ENCODE measurements at regions not wholly inside any gene's neighbourhood (a gene's known extent, or its start where the extent isn't known, plus 50 kb on each side); places are given as distances from the start of the nearest gene placed in this dataset.
A peak's percentile ranks its signal among the peaks of the same experiment; 100 is the strongest.

- no peak for DNase-seq
Measured at GRCh38 chr6:159479146-159479545, 213.9 kb downstream of the SOD2 start.

DNA sequence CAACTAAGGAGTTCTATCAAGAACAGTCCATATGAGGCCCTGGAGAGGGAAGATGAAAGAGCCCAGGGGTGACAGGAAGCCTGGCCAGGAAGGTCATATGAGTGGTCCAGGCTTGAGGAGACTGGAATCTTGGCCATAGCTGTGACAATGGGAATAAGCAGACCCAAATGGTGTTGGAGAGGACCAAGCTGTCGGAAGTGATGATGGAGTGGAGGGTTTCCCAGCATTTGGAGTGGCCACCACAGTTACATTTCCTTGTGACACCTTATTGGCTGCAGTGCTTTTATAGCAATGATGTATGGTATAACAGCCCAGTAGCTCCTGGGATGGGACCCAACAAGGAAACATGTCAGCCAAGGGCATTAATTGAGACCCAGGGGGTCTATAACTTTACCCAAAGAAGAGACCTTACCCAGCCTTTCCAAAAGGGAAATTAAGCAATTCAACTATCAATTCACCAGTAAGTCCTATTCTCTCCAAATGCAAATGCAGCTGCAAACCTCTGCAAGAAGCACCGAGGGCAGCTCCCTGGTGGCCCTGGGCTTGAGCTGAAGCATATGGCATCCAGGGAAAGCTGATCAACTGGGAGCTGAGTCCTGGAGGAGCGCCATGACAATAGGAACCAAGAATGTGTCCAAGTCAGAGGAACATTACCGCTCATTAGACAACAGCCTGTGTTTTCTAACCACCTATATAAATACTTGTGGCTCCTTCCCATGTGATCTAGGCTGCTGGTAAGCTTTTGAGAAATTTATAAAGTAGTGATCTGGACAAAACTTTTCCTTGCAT is 219.4 kb downstream of the SOD2 start:
- DNase-seq, result peak; percentile 77

- DNase-seq, result no peak
Measured at GRCh38 chr6:159470397-159470796, 222.6 kb downstream of the SOD2 start.

GRCh38 chr6:159469443-159469842 is 223.6 kb downstream of the SOD2 start:
- DNase-seq, result no peak

DNA sequence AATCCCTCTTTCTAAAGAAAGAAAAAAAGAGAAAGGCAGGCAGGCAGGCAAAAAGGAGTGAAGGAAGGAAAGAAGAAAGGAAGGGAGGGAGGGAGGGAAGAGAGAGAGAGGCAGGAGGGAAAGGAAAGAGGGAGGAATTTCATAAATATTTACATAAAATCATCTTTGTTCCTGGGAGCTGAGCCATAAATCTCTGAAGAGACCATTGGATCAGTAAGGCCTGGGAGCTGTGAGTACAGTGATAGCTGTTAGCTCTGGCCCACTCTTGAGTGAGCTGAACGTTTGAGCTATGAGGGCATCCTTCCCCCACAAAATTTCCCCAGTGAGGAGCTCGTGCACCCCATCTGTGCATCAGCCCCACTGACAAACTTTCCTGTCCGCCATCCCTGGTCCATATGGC is 224.0 kb downstream of the SOD2 start:
- DNase-seq, result no peak

- DNase-seq, result peak; percentile 31
Measured at GRCh38 chr6:159467473-159468041, 225.5 kb downstream of the SOD2 start.

DNA sequence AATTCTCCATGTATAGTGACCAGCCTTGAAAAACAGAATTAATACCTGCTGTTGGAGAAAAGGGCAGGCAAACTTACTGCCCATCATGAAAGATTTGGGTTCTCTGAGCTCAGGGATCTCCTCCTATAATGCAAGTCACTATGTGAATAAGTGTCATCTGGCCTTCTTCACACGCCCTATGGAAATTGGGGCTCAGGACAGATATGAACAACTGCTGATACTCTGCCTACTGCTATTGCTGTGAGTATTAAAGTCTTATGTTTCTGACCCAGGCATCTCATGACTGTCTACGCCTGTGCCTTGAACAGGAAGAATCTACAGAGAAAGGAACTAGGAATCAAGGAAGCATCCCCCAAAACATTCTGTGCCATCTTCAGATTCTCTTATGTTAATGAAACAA is 226.1 kb downstream of the SOD2 start:
- no peak for DNase-seq

GRCh38 chr6:159464816-159465215 is 228.2 kb downstream of the SOD2 start:
- DNase-seq, result no peak

DNA sequence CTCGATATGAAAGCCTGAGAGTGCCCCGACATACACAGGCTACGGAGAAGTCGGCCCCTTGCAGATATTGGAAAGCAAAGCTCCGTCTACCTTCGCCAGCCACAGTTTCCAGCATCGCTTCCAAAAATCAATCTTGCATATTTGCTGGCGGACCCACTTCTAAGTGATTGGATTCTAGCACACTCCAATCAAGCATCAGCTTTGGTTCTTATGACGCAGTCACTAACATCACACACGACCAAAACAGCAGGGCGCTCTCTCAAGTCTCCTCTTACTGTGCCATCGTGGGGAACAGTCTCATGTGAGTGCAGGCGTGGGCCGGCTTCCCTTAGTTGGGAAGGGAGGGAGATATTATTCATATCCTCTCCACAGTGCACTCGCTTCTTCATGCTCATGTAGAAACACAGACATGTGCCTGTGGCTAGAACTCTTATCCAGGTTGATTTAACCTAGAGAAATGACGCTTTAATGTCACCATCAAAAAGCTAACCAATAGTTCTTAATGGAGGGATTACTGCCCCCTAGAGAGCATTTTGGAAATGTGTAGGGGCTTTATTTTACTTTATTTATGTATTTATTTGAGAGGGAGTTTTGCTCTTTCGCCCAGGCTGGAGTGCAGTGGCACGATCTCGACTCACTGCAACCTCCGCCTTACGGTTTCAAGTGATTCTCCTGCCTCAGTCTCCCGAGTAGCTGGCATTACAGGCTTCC is 229.8 kb downstream of the SOD2 start:
- no peak for DNase-seq

DNA sequence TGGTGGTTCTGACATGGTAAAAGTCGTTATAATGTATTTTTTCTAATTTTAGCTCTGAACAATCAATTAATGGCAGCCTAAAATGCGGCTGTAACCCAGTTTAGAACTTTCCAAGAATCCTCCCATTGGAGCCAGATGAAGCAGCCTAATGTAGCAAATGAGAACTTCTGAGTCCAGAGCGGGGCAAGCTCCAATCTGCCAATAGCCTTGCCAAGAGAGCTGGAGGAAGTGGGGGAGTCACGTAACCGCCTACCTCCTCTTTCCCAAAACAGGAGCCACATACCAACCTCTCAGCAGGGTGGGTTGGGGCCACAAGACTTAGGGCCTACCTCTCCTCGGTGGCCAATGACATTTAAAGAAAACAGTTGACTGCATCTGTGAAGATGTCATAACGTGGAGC is 230.6 kb downstream of the SOD2 start:
- no peak for DNase-seq

GRCh38 chr6:159461998-159462397 is 231.0 kb downstream of the SOD2 start:
- no peak for DNase-seq

DNA sequence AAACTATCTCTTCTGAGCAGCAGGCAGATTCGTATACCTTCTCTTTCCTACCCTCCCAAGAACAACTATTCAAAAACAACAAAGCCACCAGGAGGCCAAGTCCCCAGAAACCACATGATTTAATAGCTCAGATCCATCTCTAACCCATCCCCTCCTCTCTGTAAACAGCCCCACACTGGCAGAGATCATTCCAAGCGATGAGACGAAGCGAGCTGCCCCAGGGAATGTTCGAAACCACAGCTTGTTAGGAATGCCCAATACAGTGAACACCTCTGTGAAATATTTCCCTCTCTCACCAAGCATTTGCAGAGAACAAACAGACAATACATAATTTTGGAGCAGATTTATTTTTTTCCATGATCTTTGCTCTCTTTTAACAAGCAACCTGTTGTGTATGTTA is 231.8 kb downstream of the SOD2 start:
- DNase-seq, result peak; percentile 17

DNA sequence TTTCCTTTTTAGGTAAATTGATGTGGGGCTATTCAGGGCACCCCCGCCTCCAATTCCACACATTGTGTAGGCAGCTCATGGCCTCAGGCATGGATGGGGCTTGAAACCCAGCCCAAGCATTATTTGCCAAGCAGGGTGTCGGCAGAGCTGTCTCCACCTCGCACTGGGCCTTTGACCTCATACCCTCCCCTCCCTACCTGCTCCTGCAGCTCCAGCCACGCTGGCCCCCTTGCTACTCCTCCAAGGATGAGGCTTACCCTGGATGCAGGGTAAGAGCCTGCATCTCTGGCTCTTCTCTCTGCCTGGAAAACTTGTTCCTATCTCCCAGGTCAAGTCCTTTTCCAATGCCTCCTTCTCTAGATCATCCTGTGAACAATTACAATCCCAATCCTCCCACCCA is 232.6 kb downstream of the SOD2 start:
- no peak for DNase-seq

DNA sequence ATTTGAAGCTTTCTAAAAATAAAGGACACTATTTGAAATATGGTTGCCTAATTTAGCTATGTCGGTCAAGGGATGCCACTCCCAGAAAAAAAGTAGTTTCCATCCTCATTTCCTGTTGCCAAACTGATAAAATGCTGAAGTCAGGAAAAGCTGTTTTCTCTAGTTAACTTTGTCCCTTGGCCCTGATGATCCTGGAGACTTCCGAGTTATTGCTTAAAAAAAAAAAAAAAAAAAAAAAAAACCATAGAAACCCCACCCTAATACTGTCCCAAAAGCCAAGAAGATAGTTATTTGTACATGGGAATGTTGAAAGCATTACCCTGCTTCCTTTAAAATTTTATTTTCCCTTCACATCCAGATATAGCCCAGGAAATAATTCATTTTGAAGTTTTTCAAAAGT is 236.7 kb downstream of the SOD2 start:
- DNase-seq, result no peak

DNA sequence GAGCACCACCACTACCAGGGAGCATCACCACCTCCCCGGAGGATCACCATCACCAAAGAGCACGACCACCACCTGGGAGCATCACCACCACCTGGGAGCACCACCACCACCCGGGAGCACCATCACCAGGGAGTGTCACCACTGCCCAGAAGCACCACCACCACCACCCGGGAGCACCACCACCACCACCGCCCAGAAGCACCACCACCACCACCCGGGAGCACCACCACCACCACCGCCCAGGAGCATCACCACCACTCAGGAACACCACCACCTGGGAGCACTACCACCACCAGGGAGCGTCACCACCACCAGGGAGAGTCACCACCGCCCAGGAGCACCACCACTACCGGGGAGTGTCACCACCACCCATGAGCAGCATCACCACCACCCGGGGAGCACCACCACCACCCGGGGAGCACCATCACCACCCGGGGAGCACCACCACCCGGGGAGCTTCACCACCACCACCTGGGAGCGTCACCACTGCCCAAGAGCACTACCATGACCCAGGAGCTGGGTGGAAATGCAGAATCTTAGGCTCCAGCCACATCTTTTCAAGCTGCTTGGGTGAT is 237.3 kb downstream of the SOD2 start:
- no peak for DNase-seq

GRCh38 chr6:159450815-159451465 is 242.1 kb downstream of the SOD2 start:
- peak; percentile 58 for DNase-seq

DNA sequence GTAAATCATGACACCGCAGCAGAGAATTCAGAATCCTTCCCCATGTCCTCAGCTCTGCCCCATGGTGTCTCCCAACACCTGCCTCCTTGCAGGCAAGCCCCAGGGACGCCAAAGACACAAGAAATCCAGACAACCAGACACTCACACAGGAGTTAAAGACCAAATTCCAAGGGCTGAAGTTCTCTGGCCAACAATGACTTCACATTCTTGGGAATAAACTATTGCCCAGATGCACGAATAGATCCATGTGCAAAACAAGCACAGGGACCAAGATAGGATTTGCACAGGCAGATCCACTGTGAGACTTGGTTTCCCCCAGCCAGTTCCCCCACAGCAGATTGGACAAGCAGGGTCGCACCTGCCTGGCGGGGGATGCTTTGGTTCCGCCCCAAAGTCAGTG is 246.7 kb downstream of the SOD2 start:
- DNase-seq, result no peak

DNA sequence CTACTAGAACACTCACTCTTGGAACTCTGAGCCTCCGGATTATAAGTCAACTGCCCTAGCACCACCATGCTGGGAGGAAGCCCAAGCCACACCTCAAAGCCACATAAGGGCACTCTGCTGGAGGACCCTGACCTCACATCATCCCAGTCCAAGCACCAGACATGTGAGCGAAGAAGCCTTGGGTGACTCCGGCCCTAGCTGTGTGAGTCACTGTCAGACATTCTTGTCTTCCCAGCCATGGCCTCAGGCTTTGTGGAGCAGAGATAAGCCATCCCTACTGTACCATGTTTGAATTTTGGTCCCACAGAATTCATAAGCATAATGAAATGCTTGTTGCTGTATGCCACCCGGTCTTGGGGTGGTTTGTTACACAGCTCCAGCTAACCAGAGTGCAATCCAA is 247.7 kb downstream of the SOD2 start:
- no peak for DNase-seq

- peak; percentile 70 for DNase-seq
Measured at GRCh38 chr6:159444056-159444760, 248.8 kb downstream of the SOD2 start.

GRCh38 chr6:159443417-159443920 is 249.6 kb downstream of the SOD2 start:
- DNase-seq, result peak; percentile 26

DNA sequence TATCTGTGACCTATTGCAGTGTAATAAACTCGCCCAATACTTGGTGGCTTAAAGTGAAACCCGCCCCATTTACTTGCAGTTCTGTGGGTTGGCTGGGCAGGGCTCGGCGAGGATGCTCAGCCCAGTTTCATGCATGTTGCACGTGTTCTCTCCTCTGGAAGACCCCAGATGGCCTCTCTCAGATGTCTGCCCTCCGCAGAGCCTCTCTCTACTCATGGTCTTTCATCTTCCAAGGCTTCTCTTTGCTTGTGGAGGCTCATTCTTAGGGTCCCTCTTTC is 251.4 kb downstream of the SOD2 start:
- DNase-seq, result no peak

- DNase-seq, result peak; percentile 16
Measured at GRCh38 chr6:159440911-159441703, 251.9 kb downstream of the SOD2 start.
